OCI-M2 (cell line): ENCODE measurements at regions not wholly inside any gene's neighbourhood (a gene's known extent, or its start where the extent isn't known, plus 50 kb on each side); places are given as distances from the start of the nearest gene placed in this dataset.
"Not testable (repeated sequence)": the region's sequence is repeated elsewhere in the genome, so short reads cannot be mapped to it uniquely, and the experiment has no call there.

ENCODE experiments used
- DNase-seq: peaks from one replicate; lab custom pipeline; 2025; ENCODE audit not compliant: unreplicated experiment; lab: John Stamatoyannopoulos, UW

DNA sequence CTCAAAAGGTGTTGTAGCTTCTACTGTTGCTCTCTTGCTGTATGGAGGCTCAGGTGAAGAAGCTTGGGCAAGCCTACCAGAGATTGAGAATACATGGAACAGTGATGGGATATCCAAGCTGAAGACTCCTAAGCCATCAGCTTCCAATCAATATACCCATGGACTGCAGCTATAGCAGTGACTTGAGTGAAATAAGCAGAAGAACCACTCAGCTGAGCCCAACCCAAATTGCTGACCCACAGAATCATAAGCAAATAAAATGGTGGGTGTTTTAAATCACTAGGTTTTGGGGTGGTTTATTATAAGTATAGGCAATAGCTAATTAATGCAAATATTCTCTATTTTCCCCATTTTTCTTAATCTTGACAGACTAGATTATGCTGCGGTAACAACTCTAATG, 147.7 kb upstream of the SALL1 start:
- no peak for DNase-seq

DNA sequence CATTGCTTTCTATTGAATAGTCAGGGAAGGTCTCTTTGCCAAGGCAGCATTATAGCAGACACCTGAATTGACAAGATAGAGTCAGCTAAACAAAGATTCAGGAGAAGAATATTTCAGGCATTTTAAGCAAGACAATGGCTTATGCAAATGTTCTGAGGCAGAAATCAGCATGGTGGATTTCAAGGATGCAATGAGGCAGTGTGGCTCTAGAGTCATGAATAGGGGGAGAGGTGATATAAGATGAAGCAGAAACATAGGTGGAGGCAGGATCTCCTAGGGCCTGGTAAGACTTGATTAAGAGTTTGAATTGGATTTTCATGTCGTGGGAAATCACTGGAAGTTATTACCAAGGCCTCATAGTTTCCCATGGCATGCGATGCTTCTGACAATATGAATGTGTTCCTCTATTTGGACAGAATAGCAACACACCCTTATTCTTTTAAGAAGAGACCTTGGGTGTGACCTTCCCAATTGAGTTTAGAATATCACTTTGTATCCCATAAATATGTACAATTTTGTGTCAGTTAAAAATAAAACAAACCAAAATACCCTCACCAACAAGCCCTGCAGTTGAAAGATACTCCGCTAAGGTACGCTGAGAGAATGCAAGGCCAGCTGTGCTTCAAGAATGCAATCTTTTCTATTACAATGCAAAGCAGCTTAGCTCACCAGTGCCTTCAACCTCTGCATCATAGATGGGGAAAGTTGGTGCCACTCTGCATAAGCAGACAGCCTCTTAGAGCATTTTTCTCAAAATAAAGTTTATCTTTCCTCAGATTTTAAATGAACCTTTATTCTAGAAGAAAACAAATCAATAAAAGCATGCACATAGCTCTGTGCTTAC, 139.6 kb upstream of the SALL1 start:
- no peak for DNase-seq

- no peak for DNase-seq
These were observed 138.3 kb upstream of the SALL1 start for GRCh38 chr16:51289336-51289735.

DNA sequence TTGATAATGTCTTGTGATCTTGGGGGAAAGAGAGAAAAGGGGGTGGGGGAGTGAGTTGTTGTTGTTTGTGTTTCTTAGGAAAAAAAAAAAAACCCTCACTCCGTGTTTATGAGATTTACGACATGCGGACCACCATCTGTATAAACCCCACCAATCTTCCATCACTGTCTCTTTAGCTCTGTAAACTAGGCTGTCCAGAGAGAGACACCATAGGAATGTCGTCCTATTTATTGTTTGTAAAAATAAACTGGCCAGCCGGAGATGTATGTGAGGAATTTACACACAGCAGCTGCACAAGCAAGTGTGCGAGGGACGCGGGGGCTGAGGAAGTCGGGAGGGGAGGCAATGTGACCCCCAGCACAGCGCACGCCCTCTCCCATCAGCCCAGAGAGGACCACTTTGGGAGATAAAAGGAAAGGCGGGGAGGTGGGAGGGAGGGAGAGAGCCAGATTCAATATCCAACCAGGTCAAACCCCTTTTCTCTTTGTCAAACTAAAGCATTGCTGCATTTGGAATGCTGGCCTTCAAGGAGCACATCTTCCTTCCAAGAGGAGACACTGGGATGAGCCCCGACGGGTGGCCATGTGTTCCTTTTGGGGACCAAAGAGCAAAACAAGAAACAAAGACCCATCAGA, 136.2 kb upstream of the SALL1 start:
- no peak for DNase-seq

DNA sequence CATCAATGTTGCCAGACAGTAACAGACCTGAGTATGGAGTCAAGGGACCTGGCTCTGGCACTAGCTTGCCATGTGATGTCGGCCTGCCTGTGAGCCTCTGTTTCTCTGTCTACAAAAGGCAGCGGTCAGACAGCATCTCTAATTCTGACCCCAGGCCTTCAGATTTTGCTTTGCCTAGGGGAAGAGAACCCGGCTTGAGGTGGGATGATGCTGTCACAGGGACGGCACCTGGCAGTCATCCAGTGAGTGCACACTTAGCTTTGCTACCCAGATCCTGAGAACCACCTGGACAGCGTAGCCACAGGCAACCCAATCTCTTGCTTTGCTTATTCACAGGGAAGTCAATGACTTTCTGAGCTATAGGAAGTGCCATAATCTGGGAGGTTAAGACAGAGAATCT, 135.2 kb upstream of the SALL1 start:
- no peak for DNase-seq

- no peak for DNase-seq
These were observed 125.3 kb upstream of the SALL1 start for GRCh38 chr16:51276336-51276735.

DNA sequence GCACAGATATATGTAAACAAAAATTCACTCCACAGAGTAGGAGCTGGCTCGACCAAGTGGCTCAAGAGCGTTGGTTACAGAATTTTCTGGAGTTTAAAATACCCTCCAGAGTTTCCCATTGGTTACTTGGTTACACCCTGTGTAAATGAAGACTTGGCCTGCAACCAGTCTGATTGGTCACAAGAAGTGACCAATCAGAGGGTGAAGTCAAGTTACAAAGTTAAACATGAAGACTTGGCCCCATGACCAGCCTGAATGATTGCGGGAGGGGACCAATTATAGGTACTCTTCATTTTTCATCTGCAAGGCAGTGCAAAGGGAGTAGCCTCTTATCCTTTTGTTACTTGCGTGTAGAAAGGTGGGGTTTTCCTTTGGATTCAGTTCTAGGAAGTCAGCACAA, 121.3 kb upstream of the SALL1 start:
- no peak for DNase-seq

DNA sequence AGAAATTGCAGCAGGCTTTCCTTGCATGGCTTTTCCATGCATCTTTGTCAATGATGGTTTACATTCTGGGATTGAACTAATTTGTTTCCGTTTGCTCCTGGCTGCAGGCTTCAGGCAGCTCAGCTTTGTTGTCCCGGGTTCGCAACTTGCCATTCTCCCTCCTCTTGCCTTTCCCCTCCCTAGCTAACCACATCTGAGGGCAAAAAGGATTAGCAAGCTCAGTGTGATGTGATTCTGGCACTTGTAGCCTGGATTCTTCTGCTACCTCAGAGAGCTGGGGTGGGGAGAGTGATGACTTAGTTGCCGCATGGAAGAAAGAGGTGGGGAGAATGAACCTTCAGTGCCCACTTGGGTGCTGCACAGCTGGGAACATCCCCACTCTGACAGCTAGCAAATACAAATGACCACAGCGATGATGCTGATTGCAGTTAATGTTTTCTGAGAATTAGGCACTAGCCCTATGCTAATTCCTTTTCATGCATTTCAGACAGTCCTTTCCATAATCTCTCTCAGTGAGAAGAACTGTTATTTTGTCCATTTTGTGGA, 120.2 kb upstream of the SALL1 start:
- DNase-seq = no peak

GRCh38 chr16:51268237-51268636, 117.2 kb upstream of the SALL1 start:
- DNase-seq = no peak

GRCh38 chr16:51267681-51268080, 116.6 kb upstream of the SALL1 start:
- no peak for DNase-seq

- DNase-seq = no peak
These were observed 111.4 kb upstream of the SALL1 start for GRCh38 chr16:51262428-51262827.

- no peak for DNase-seq
These were observed 110.8 kb upstream of the SALL1 start for GRCh38 chr16:51261919-51262318.

DNA sequence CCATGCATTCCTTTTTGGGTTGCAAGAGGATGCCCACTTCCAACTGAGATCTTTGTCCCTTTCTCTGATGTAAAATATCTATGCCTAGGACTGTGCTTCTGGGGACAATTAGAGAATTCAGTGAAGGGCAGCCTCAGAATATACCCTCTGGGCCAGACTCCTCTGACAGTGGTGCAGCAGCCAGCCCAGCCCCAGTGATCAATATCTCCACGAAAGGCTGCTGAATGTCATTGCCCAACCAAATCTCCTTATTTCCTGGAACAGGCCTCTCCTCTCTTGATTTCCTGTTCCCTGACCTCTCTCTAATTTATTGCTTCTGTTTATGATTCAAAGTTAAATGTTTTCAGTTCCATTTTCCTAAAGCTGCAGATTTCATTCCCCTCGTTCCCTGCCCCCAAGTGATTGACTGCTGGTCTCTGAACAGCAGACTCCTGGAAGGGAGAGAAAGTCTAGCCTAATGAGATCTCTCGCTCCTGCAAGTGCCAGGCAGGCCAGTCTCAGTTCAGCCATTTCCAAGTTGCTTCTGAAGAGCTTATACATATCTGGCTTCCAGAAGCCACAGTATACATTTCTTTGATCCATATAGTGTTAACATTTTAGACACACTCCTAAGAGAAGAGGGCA, 104.4 kb upstream of the SALL1 start:
- no peak for DNase-seq

DNA sequence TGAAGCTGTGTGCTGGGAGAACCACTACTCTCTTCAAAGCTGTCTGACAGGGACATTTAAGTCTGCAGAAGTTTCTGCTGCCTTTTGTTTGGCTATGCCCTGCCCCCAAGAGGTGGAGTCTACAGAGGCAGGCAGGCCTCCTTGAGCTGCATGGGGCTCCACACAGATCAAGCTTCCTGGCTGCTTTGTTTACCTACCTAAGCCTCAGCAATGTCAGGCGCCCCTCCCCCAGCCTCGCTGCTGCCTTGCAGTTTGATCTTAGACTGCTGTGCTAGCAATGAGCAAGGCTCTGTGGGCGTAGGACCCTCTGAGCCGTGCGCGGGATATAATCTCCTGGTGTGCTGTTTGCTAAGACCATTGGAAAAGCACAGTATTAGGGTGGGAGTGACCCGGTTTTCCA, 103.3 kb upstream of the SALL1 start:
- not testable (repeated sequence) for DNase-seq

DNA sequence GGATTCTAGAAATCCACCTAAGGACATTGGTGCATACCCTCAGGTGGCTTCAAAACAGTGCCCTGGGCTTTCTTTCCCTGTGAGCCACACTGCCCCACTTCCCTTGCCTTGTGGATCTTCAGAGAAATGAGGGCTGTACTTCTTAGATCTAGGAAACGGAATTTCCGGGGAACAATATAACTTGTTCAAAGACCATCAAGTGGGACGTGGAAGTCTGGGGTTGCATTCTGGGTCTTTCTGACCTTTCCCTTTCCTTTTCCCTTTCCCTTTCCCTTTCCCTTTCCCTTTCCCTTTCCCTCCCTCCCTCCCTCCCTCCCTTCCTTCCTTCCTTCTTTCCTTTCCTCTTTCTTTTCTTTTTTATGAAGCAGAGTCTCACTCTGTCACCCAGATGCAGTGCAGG, 97.1 kb upstream of the SALL1 start:
- no peak for DNase-seq

DNA sequence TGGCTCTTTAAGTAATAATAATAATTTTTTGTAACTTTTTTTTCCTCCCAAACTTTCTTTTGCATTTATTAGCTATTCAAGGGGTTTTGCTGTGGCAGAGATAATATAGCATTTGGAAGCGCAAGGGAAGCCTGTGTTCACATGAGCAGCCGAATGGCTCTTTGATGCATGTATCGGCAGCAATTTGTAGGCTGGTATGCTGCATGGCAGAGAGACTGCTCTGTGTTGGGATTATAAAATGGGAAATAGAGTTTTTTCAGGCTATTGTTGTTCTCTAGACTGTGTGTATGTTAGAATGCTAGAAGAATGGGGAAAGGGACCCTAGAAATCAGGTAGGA, 94.6 kb upstream of the SALL1 start:
- no peak for DNase-seq

DNA sequence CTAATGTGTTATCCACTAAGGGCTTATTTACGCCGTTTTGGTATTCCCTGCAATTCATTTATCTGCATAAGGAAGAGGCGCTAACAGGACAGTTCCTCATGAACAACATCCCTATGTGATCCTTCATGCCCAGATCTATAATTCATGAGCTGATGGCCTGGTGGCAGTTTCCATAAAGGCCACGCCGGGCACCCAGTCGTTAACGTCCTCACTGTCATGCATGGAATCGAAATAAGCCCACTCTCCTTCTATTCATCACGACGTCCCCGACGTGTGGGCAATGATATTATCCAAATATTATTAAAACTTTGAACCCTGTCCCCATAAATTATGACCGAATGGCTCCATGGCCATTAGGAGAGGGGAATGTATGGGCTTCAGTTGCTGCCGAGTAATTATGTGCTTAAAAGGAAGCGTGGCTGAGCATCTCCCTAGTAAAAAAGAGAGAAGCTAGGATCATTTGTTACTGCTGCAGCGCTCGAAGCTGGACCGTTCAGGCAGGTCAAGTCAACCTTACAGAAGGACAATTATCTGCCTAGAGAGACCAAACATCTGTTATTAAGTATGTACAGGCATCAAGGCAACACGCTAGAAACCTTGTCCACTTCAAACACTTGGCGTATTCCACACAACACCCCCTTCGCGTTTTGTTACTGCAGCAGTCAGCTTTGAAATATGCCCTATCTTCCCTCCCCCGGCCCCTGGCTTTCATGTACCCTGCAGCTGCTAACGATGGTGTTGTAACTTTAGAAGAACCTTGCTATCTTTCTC, 94.0 kb upstream of the SALL1 start:
- DNase-seq = no peak

GRCh38 chr16:51243936-51244436, 92.9 kb upstream of the SALL1 start:
- DNase-seq = no peak

DNA sequence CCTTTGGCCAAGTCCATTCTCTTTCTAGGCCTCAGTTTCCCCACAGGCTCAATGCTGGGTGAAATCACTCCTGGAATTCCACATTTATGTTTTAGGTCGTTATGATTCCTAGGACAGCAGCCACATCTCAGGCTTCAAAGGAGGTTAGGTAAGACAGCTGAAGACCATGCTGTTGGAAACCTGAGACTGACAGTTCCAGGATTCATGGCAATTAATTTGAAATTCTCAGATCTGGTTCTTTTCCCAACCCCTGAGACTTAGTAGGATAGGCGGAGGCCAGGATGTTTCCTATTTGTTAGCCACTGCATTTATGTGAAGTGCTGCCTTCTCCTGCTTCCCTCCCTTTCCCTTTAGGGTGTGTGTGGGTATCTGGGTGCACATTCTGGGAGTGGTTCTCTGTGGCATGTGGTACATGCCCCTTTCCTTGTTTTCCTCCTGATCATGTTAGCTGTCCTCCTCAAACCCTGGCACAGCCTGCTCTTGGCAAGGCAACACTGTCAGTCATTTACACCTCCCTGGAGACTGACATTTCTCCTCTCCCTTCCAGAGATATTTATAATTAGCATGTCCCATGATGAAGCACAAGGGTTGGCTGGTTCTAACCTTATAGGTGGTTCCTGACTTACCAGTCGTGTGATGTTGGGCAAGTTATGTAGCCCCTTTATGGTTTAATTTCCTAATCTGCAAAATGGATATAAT, 91.4 kb upstream of the SALL1 start:
- no peak for DNase-seq

- DNase-seq = no peak
These were observed 88.1 kb upstream of the SALL1 start for GRCh38 chr16:51239196-51239595.
